Activated T-helper 1 cell treated with anti-CD3 and anti-CD28 coated beads, Interleukin-12 subunit alpha, Interleukin-12 subunit beta, Interleukin-2, Interleukin-4 antibody, amounts not matched to agents 30 ng/mL and 10 ng/mL and 1 ng/mL, durations not matched to agents 14 hours and 24 hours and 36 hours (primary cell): ENCODE measurements at regions not wholly inside any gene's neighbourhood (a gene's known extent, or its start where the extent isn't known, plus 50 kb on each side); places are given as distances from the start of the nearest gene placed in this dataset.
"Not testable (repeated sequence)": the region's sequence is repeated elsewhere in the genome, so short reads cannot be mapped to it uniquely, and the experiment has no call there.

ENCODE experiments used
- DNase-seq: peaks from one replicate; pipeline ENCODE4 v3.0.0; 2021; ENCODE audit warnings: low spot score
- H3K27ac Mint-ChIP-seq: one replicate; pipeline ENCODE4 v1.8.0; 2021; ENCODE audit warnings: mild to moderate bottlenecking, mixed read lengths
- H3K27me3 Mint-ChIP-seq: one replicate; pipeline ENCODE4 v1.8.0; 2022; ENCODE audit warnings: mild to moderate bottlenecking, moderate library complexity, mixed read lengths; ENCODE audit not compliant: insufficient read depth
- H3K36me3 Mint-ChIP-seq: one replicate; pipeline ENCODE4 v1.8.0; 2021; ENCODE audit warnings: low read depth, mixed read lengths
- H3K4me1 Mint-ChIP-seq: one replicate; pipeline ENCODE4 v1.8.0; 2021; ENCODE audit warnings: low read depth, mixed read lengths
- H3K4me3 Mint-ChIP-seq: one replicate; pipeline ENCODE4 v1.8.0; 2021; ENCODE audit warnings: mild to moderate bottlenecking, moderate library complexity, mixed read lengths
- H3K9me3 Mint-ChIP-seq: one replicate; pipeline ENCODE4 v1.8.0; 2021; ENCODE audit warnings: mixed read lengths
- intact Hi-C: fragments of 100-400 bp; cut with micrococcal nuclease; formaldehyde crosslinking; loops from one replicate; pipeline ENCODE4 v1.15.1; 2024

DNA sequence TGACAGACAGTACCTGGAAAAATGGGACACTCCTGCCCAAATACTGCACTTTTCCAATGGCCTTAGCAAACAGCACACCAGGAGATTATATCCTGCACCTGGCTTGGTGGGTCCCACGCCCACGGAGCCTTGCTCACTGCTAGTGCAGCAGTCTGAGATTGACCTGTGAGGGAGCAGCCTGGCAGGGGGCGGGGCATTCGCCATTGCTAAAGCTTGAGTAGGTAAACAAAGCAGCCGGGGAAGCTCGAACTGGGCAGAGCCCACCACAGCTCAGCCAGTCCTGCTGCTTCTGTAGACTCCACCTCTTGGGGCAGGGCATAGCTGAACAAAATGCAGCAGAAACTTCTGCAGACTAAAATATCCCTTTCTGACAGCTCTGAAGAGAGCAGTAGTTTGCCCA, 261.2 kb upstream of the TOM1L1 start:
- H3K27me3 Mint-ChIP-seq: not testable (repeated sequence)

DNA sequence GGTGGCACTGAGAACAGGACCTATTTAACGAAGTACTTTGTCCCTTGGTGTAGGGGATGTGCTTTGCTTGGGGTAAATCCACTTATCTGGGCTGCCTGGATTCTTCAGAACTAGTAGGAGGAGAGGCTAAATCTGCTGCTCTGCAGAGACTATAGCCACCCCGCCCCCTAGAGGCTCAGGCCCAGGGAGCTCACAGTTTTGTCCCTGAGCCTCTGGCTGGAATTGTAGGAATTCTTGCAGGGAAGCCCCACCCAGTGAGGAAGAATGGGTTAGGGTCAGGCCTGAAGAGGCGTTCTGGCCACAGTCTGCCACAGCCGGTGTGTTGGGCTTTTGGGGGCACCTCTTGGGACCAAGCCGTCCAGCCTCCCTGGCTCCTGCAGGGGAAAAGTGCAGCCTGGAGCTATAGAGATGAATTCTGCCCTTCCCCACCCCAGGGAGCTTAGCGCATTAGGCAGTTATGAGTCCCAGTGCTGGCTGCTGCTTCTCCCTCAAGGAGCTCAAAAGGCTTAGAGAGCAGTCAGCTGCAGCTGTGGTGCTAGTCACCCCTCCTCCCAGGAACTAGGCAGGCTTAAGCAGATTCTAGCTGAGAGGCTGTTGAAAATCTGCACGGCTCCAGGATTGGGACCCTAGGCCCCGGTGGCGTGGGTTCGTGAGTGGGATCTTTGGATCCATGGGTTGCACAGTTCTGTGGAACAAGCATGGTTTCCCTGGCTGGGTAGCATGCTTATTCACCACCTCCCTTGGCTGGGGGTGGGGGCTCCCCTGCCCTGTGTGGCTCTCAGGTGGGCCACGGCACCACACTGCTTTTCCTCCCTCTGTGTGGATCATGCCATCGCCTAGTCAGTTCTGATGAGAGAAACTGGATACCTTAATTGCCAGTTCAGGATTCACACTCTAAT, 237.4 kb upstream of the TOM1L1 start:
- Mint-ChIP-seq H3K27ac (no peak overlapping the region), H3K4me3 (no peak overlapping the region), H3K27me3 (no peaks in the 10 kb centered on the region), H3K9me3 (peaks cover 14% of the 10 kb centered on the region), H3K4me1 (no peaks in the 10 kb centered on the region), H3K36me3 (no peaks in the 10 kb centered on the region)
- intact Hi-C loops: no loop called here
- no peak for DNase-seq

More for the DNA sequence above, 261.2 kb upstream of the TOM1L1 start:
- H3K9me3 Mint-ChIP-seq: peaks cover 18% of the 10 kb centered on the region
- H3K4me3 Mint-ChIP-seq, intact Hi-C loops, DNase-seq, H3K4me1 Mint-ChIP-seq, H3K27ac Mint-ChIP-seq, H3K36me3 Mint-ChIP-seq: not testable (repeated sequence)

DNA sequence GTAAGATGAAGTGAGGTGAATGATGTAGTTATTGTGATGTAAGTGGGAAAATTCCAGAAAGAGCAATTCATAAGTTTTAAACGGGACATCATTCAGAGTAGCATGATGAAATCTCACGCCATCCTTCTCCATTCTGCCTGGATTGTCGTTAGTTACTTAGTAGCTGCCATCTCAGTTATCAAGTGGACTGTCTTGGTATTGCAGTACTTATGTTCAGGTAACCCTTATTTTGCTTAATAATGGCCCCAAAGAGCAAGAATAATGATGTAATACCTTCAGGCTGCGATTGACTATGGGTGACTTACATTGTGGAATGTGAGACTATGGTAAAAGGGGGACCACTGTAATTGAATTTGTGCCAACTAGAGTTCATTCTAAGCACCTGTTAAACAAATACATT, 234.1 kb upstream of the TOM1L1 start:
- intact Hi-C loops: no loop called here

DNA sequence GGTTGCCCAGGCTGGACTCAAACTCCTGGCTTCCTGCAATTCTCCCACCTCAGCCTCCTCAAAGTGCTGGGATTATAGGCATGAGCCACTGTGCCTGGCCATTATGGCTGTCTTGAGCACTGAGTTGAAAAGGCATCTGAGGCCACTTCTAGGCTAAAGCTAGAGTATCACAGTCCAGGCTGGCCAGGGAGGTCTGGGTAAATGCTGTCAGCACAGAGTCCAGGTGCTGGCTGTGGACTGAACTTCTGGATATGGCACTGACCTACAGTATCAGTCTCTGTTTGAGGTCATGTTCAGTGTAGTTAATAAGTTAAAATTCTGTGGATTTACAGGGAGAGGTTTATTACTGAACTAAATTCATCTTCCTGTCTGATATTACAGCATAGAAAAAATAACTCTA, 222.5 kb upstream of the TOM1L1 start:
- DNase-seq: no peak
- H3K9me3 Mint-ChIP-seq: peaks cover 13% of the 10 kb centered on the region
- no peaks in the 10 kb centered on the region for H3K27me3 Mint-ChIP-seq
- no peaks in the 10 kb centered on the region for H3K36me3 Mint-ChIP-seq
- no peak overlapping the region for H3K4me3 Mint-ChIP-seq
- H3K4me1 Mint-ChIP-seq: no peaks in the 10 kb centered on the region
- H3K27ac Mint-ChIP-seq: no peak overlapping the region
- intact Hi-C loops: no loop called here

More for the DNA sequence above, 234.1 kb upstream of the TOM1L1 start:
- DNase-seq: no peak
- peaks cover 5% of the 10 kb centered on the region for H3K9me3 Mint-ChIP-seq
- no peak overlapping the region for H3K27ac Mint-ChIP-seq
- H3K4me1 Mint-ChIP-seq: no peaks in the 10 kb centered on the region
- H3K4me3 Mint-ChIP-seq: no peak overlapping the region
- no peaks in the 10 kb centered on the region for H3K27me3 Mint-ChIP-seq
- H3K36me3 Mint-ChIP-seq: no peaks in the 10 kb centered on the region

DNA sequence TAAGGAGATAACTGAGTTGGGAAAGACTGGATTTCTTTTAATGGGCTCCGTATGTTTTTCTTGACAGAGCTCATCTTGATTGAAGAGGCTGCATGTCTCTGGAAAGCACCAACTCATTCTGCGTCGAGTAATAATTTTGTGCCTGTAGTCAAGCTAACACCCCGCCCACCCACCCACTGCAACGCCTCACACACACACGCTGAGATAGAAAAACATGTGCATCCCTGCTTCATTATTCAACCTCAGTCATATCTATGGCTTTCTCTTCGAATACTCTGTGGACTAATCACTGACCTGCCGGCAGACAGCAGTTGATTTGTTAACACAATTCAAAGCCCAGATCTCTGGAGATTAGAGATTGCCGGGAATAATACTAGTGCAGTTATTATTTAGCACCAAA, 220.2 kb upstream of the TOM1L1 start:
- no peaks in the 10 kb centered on the region for H3K27me3 Mint-ChIP-seq
- peaks cover 10% of the 10 kb centered on the region for H3K9me3 Mint-ChIP-seq
- H3K4me1 Mint-ChIP-seq: no peaks in the 10 kb centered on the region
- intact Hi-C loops: no loop called here
- no peak overlapping the region for H3K4me3 Mint-ChIP-seq
- DNase-seq: no peak
- H3K27ac Mint-ChIP-seq: no peak overlapping the region
- H3K36me3 Mint-ChIP-seq: no peaks in the 10 kb centered on the region

DNA sequence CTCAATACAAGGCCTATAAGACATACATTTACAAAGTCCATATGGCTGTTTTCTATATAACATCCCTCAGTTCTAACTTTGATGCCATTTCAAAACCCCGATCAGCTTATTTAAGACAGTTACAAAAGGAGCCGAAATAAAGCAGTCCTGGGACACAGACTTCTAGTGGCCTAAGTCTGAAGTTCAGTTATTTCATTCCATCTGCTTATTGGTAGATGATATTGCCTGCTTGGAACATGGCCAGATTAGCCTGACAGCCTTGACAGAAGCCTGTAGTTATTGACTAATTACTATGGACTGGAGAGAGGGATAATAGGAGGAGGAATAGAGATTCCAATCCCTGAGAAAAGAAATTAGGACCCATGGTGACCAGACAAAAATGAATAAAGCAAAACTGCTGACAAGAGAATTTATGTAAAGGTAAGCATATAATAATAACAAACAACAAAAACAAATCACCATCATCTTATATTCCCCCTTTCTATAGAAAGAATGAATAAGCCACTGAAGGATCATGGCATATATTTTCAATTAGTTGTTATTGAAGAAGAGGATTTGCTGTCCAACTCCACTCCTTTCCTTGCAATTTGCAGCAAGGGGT, 206.3 kb upstream of the TOM1L1 start:
- Mint-ChIP-seq H3K4me3 (no peak overlapping the region), H3K27ac (no peak overlapping the region), H3K36me3 (no peaks in the 10 kb centered on the region), H3K4me1 (no peaks in the 10 kb centered on the region), H3K9me3 (peaks cover 10% of the 10 kb centered on the region), H3K27me3 (no peaks in the 10 kb centered on the region)
- DNase-seq: no peak
- intact Hi-C loops: no loop called here

DNA sequence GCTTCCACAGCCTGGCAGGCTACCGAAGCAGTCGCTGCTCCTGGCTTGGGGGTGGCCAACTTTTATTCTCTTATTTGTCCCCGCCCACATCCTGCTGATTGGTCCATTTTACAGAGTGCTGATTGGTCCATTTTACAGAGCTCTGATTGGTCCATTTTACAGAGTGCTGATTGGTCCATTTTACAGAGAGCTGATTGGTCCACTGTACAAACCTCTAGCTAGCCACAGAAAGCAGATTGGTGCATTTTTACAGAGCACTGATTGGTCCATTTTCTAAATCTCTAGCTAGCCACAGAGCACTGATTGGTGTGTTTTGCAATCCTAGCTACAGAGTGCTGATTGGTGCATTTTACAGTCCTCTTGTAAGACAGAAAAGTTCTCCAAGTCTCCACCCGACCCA, 187.9 kb upstream of the TOM1L1 start:
- H3K9me3 Mint-ChIP-seq: peaks cover 15% of the 10 kb centered on the region
- not testable (repeated sequence) for H3K27me3 Mint-ChIP-seq, H3K36me3 Mint-ChIP-seq

DNA sequence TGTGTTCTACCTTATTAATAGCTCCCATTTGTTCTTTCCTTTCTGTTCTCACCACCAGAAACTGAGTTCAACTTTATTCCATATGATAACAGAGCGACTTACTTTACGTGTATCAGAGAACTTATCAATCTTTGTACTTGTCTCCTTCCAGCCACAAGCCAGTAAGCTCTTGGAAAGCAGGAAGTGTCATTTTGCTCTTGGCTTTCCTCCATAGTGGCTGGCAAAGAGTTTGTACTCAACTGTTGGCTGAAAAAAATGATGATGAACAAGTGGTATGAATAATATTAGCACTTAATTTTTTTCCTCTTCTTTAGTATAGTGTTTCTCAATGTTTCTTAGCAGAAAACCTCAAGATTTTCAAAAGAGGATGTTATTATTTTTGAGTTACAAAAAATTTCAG, 182.4 kb upstream of the TOM1L1 start:
- H3K27me3 Mint-ChIP-seq: no peaks in the 10 kb centered on the region
- no peak overlapping the region for H3K4me3 Mint-ChIP-seq
- DNase-seq: no peak
- no peaks in the 10 kb centered on the region for H3K36me3 Mint-ChIP-seq
- H3K27ac Mint-ChIP-seq: no peak overlapping the region
- intact Hi-C loops: no loop called here
- H3K9me3 Mint-ChIP-seq: peaks cover 3% of the 10 kb centered on the region
- H3K4me1 Mint-ChIP-seq: no peaks in the 10 kb centered on the region

More for the DNA sequence above, 187.9 kb upstream of the TOM1L1 start:
- H3K4me3 Mint-ChIP-seq, H3K27ac Mint-ChIP-seq, H3K4me1 Mint-ChIP-seq, intact Hi-C loops, DNase-seq: not testable (repeated sequence)

DNA sequence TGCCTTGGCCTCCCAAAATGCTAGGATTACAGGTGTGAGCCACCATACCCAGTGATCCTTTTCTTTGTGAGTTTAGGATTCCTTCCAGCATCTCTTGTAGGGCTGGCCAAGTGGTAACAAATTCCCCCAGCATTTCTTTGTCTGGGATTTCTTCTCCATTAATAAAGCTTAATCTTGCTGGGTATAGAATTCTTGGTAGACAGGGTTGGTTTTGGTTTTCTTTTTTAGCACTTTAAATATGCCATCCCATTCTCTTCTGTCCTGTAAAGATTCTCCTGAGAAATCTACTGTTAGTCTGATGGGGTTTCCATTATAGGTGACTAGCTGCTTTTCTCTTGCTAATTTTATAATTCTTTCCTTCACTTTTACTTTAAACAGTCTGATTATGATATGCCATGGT, 173.0 kb upstream of the TOM1L1 start:
- Mint-ChIP-seq H3K27ac (no peak overlapping the region), H3K9me3 (peaks cover 35% of the 10 kb centered on the region), H3K27me3 (no peaks in the 10 kb centered on the region), H3K4me1 (no peaks in the 10 kb centered on the region), H3K4me3 (no peak overlapping the region), H3K36me3 (no peaks in the 10 kb centered on the region)
- intact Hi-C loops: no loop called here
- no peak for DNase-seq

DNA sequence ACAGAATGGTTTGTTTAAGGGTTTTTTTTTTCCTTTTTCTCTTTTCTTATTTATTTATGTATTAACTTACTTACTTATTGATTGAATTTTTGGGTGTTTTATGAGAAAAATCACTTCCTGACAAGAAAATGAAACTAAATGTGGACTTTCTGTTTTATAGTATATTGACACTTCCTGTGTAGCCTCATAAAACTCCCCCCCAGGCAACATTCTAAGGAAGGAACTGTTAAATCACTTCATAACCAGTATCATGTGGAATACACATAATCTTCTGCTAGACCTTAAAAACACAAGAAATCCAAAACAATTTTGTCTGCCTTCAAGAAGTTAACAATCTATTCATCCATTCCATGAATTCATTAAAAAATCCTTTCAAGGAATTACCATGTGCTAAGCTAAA, 164.1 kb upstream of the TOM1L1 start:
- Mint-ChIP-seq H3K4me1 (no peaks in the 10 kb centered on the region), H3K27me3 (no peaks in the 10 kb centered on the region), H3K9me3 (peaks cover 6% of the 10 kb centered on the region), H3K4me3 (no peak overlapping the region), H3K36me3 (no peaks in the 10 kb centered on the region), H3K27ac (no peak overlapping the region)
- DNase-seq: no peak
- intact Hi-C loops: no loop called here

DNA sequence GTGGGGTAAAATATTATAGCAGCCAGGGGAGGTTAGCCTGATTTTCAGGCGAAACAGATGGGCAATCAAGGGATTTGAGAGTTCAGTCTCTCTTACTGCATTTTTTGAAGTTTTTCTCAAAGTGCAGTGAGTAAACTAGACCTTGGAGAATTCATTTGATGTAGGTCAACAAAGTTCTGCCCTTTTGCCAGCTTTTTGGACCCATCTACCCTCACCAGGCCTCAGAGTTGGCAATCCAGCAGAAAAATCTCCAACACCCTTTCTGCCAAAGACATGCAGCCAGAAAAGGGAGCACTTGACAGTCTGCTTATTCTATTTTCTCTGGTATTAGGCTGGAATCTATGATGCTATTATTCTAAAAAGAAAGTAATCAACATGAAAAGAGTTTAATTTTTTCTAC, 162.2 kb upstream of the TOM1L1 start:
- Mint-ChIP-seq H3K9me3 (peaks cover 3% of the 10 kb centered on the region), H3K4me1 (no peaks in the 10 kb centered on the region), H3K27me3 (no peaks in the 10 kb centered on the region), H3K36me3 (no peaks in the 10 kb centered on the region), H3K4me3 (no peak overlapping the region), H3K27ac (no peak overlapping the region)
- DNase-seq: no peak
- intact Hi-C loops: no loop called here

DNA sequence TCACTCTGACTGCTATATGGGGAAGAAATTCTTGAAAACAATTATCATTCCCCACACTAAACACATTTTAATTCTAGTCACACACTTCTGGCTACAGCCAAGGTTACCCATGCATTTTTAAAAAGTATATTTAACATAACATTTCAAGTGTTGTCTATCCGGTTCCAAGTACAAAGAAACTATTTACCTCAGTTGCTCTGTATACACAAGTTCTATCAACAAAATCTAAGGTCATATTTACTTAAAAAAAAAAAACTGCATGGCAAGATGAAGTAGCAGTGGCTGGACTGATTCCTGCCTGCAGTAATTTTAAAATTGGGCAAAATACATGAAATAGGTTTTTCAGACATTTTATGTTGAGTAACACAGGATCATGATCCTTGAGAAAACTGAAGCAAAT, 155.9 kb upstream of the TOM1L1 start:
- peaks cover 4% of the 10 kb centered on the region for H3K9me3 Mint-ChIP-seq
- H3K27me3 Mint-ChIP-seq: no peaks in the 10 kb centered on the region
- no peaks in the 10 kb centered on the region for H3K4me1 Mint-ChIP-seq
- no peak overlapping the region for H3K4me3 Mint-ChIP-seq
- no peak overlapping the region for H3K27ac Mint-ChIP-seq
- intact Hi-C loops: no loop called here
- H3K36me3 Mint-ChIP-seq: no peaks in the 10 kb centered on the region
- DNase-seq: no peak

DNA sequence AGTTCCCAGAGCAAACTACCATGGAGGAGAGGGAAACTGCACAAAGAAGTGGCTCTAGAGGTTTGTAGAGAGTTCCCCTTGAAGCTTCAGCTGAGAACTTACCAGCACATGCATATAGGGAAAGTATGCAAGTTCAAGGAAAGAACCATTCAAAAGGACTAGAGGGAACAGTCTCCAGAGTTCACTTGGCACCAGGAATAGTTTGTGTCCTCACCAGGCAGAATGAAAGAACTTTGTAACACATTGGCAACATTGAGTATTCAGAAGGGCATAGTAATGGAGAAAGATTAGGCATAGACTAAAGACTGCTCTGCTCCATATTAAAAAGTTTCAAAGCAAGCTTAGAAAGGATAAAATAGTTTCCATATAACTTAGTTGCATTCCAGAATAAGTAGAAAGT, 155.4 kb upstream of the TOM1L1 start:
- Mint-ChIP-seq H3K4me3 (no peak overlapping the region), H3K27me3 (no peaks in the 10 kb centered on the region), H3K4me1 (no peaks in the 10 kb centered on the region), H3K36me3 (no peaks in the 10 kb centered on the region), H3K9me3 (peaks cover 4% of the 10 kb centered on the region), H3K27ac (no peak overlapping the region)
- intact Hi-C loops: no loop called here
- DNase-seq: no peak
